ENCODE measurements at regions not wholly inside any gene's neighbourhood (a gene's known extent, or its start where the extent isn't known, plus 50 kb on each side); places are given as distances from the start of the nearest gene placed in this dataset.

DNA sequence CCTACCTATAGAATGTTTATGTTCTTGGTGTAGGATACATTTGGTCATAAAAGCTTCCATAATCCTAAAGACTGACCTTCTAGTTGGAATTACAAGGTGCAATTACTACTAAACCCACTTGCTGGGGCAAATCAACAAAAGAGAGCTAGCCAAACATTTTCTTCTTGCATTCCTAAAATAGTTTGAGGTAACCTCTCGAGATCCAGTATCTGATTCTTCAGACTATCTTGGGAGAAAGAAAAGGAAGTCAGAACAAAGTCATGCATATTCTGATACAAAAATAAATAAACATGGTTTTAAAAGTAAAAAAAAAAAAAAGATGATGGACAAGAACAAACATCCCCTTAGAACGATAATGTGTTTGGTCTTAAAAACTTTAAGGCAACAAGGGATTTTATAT is 294.2 kb upstream of the RSPO3 start:
- H3K27me3 ChIP-seq, result no peaks in the 10 kb centered on the region
- H3K27ac ChIP-seq, result no peak overlapping the region
- 11 to 32% methylated on average over 2 of the region's 2 CpGs for WGBS, 2 donors
- no peak overlapping the region for H3K4me3 ChIP-seq (replicated peaks in 1 of 3)
- no peaks in the 10 kb centered on the region for H3K4me1 ChIP-seq
- H3K9me3 ChIP-seq, result no peaks in the 10 kb centered on the region
- intact Hi-C loops (cut with DNase I), result no loop called here
- DNase-seq, result no peak
- no peaks in the 10 kb centered on the region for H3K36me3 ChIP-seq
- TF ChIP-seq POLR2A (IDR thresholded peaks at IDR 0.05), result no peak
- TF ChIP-seq, protein P1, sequence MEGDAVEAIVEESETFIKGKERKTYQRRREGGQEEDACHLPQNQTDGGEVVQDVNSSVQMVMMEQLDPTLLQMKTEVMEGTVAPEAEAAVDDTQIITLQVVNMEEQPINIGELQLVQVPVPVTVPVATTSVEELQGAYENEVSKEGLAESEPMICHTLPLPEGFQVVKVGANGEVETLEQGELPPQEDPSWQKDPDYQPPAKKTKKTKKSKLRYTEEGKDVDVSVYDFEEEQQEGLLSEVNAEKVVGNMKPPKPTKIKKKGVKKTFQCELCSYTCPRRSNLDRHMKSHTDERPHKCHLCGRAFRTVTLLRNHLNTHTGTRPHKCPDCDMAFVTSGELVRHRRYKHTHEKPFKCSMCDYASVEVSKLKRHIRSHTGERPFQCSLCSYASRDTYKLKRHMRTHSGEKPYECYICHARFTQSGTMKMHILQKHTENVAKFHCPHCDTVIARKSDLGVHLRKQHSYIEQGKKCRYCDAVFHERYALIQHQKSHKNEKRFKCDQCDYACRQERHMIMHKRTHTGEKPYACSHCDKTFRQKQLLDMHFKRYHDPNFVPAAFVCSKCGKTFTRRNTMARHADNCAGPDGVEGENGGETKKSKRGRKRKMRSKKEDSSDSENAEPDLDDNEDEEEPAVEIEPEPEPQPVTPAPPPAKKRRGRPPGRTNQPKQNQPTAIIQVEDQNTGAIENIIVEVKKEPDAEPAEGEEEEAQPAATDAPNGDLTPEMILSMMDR (IDR thresholded peaks at IDR 0.05), result no peak

DNA sequence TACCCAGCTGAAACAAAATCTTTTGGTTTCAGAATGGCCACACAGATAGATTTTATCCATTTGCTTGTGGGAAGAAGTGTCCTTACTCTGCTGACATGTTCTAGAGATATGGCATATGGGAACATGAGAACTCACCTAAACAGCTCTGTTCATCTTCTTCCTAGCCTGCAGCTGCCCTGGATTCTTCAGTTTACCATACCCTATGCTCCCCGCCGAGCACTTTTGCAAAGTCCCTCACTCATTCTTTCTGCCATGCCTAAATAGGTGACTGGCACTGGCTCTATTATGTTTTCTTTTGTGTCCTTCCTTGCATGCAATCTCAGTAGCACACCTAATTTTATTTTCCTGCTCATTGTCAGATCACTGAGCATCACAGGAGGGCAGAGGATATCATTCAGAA is 293.7 kb upstream of the RSPO3 start:
- H3K4me3 ChIP-seq (replicated peaks in 1 of 3), result no peak overlapping the region
- H3K36me3 ChIP-seq, result no peaks in the 10 kb centered on the region
- H3K27me3 ChIP-seq, result no peaks in the 10 kb centered on the region
- no peaks in the 10 kb centered on the region for H3K9me3 ChIP-seq
- intact Hi-C loops (cut with DNase I), result no loop called here
- TF ChIP-seq, protein P1 (IDR thresholded peaks at IDR 0.05), result no peak
- no peak for TF ChIP-seq POLR2A (IDR thresholded peaks at IDR 0.05)
- no peak overlapping the region for H3K27ac ChIP-seq
- 75 to 89% methylated on average over 2 of the region's 2 CpGs for WGBS, 2 donors
- no peaks in the 10 kb centered on the region for H3K4me1 ChIP-seq
- DNase-seq, result no peak

DNA sequence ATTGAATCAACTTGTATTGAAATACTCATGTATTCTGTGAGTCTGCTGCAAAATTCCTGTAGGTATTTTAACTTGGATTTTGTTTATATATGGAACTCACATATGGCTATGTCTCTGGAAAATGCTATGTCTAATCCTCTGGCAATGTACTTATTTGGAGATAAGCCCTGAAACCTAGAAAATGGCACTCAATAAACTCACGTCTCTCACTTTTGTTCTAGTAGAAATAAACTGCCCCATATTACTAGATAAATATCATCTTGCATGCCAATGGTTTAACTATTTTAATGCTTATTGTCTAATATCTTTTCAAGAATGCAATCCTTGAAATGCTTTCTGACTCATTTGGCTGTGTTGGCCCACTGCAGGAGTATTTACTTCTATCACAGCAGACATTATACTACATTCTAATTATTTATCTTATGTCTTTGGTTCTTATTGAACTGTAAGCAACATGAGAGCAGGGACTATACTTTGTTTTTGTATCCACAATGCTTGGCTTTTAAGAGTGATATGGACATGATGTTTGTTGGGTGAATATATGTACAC is 292.2 kb upstream of the RSPO3 start:
- H3K9me3 ChIP-seq, result no peaks in the 10 kb centered on the region
- H3K27ac ChIP-seq, result no peak overlapping the region
- DNase-seq, result no peak
- 90 to 91% methylated on average over 1 of the region's 1 CpG for WGBS, 2 donors
- intact Hi-C loops (cut with DNase I), result no loop called here
- TF ChIP-seq POLR2A (IDR thresholded peaks at IDR 0.05), result no peak
- TF ChIP-seq, protein P1 (IDR thresholded peaks at IDR 0.05), result no peak
- H3K27me3 ChIP-seq, result no peaks in the 10 kb centered on the region
- H3K36me3 ChIP-seq, result no peaks in the 10 kb centered on the region
- no peak overlapping the region for H3K4me3 ChIP-seq (replicated peaks in 1 of 3)
- H3K4me1 ChIP-seq, result no peaks in the 10 kb centered on the region

DNA sequence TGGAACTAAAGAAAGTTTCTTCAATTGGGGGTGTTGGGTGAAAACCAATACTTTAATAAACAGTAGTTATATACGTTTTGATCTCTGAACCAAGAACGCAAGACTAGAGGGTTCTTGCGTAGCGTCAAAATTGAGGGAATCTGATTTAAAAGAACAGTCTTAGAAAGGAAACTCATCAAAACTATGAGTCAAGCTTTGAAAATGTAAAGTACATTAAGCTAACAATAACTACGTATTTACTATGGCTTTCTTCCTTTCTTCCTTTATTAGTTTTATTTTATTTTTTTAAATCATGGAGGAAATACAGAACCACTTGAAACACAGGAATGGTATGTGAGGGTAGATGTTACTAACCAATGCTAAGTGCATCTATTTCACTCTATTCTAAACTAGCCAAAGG is 287.0 kb upstream of the RSPO3 start:
- WGBS, 2 donors, result 66 to 88% methylated on average over 5 of the region's 5 CpGs
- DNase-seq, result no peak
- no peak for TF ChIP-seq POLR2A (IDR thresholded peaks at IDR 0.05)
- TF ChIP-seq, protein P1 (IDR thresholded peaks at IDR 0.05), result no peak

DNA sequence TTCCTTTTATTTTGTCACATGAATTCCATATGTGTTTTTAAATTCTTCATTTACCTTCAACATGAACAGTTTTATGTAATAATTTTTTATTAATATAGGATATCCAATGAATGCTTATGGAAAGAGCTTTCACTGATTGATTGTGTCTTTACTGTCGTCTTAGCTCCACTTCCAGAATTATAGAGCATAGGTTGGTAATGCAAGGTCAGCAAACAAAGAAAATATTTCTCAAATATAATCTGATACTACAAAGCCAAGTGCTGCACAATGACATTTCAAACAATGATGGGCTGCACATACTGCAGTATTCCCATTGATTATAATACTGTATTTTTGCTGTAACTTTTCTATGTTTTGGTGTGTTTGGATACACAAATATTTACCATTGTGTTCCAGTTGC is 275.7 kb upstream of the RSPO3 start:
- no peak overlapping the region for H3K27ac ChIP-seq
- WGBS, 2 donors, result 84 to 90% methylated on average over 1 of the region's 1 CpG
- no peaks in the 10 kb centered on the region for H3K27me3 ChIP-seq
- H3K9me3 ChIP-seq, result no peaks in the 10 kb centered on the region
- intact Hi-C loops (cut with DNase I), result no loop called here
- DNase-seq, result no peak
- H3K4me1 ChIP-seq, result no peaks in the 10 kb centered on the region
- TF ChIP-seq, protein P1 (IDR thresholded peaks at IDR 0.05), result no peak
- H3K4me3 ChIP-seq (replicated peaks in 1 of 3), result no peak overlapping the region
- H3K36me3 ChIP-seq, result no peaks in the 10 kb centered on the region

More for the DNA sequence above, 287.0 kb upstream of the RSPO3 start:
- H3K36me3 ChIP-seq, result no peaks in the 10 kb centered on the region
- H3K27me3 ChIP-seq, result no peaks in the 10 kb centered on the region
- H3K9me3 ChIP-seq, result no peaks in the 10 kb centered on the region
- H3K4me1 ChIP-seq, result no peaks in the 10 kb centered on the region
- no peak overlapping the region for H3K27ac ChIP-seq
- intact Hi-C loops (cut with DNase I), result no loop called here
- no peak overlapping the region for H3K4me3 ChIP-seq (replicated peaks in 1 of 3)

Data from thyroid gland (tissue), 4 donors.